OCI-LY7 (cell line): ENCODE measurements at regions not wholly inside any gene's neighbourhood (a gene's known extent, or its start where the extent isn't known, plus 50 kb on each side); places are given as distances from the start of the nearest gene placed in this dataset.

ENCODE experiments used
- BruUV-seq: library from RNA; stranded (reverse); fragments of 400-500 nt; replicated peaks from 2 replicates; lab custom pipeline; 2021; lab: Mats Ljungman, UMichigan
- CTCF ChIA-PET: fragments of 300-600 bp; sonication (Branson Sonifier 250); formaldehyde crosslinking; loops from one replicate; lab custom pipeline; 2022; ENCODE audit warnings: antibody characterized with exemption; ENCODE audit not compliant: unreplicated experiment; lab: Charles Lee
- POLR2A ChIA-PET: fragments of 300-600 bp; sonication (Branson Sonifier 250); formaldehyde crosslinking; loops from one replicate; lab custom pipeline; 2022; ENCODE audit warnings: antibody characterized with exemption; lab: Charles Lee
- DNase-seq: peaks from one replicate; pipeline ENCODE4 v3.0.0-alpha.2; 2015; ENCODE audit warnings: low spot score
- H2AFZ ChIP-seq: fragments of 200-600 bp; sonication (generic), shearing (Covaris generic); 2 replicates; pipeline ENCODE4 v1.6.1; 2014; ENCODE audit warnings: mild to moderate bottlenecking, antibody characterized with exemption, low read length, moderate library complexity
- H3K27ac ChIP-seq: fragments of 200-600 bp; sonication (generic); 2 replicates; pipeline ENCODE4 v1.5.1; 2014; ENCODE audit warnings: mixed run types, low read depth, mild to moderate bottlenecking, moderate library complexity, low read length, inconsistent platforms; ENCODE audit not compliant: poor library complexity, severe bottlenecking
- H3K36me3 ChIP-seq: fragments of 200-600 bp; sonication (generic); 2 replicates; pipeline ENCODE4 v1.6.1; 2014; ENCODE audit warnings: mild to moderate bottlenecking, antibody characterized with exemption, low read length, moderate library complexity, mixed read lengths; ENCODE audit not compliant: insufficient read depth
- H3K4me1 ChIP-seq: fragments of 200-600 bp; sonication (generic); 2 replicates; pipeline ENCODE4 v1.5.1; 2014; ENCODE audit warnings: mild to moderate bottlenecking, low read length; ENCODE audit not compliant: insufficient read depth, poor library complexity, severe bottlenecking
- H3K4me2 ChIP-seq: fragments of 200-600 bp; sonication (generic); 2 replicates; pipeline ENCODE4 v1.6.1; 2014; ENCODE audit warnings: mild to moderate bottlenecking, low read length
- H3K4me3 ChIP-seq: fragments of 200-600 bp; sonication (generic); 2 replicates; pipeline ENCODE4 v1.5.1; 2014; ENCODE audit warnings: mild to moderate bottlenecking, low read depth, low read length; ENCODE audit not compliant: poor library complexity, severe bottlenecking
- H3K79me2 ChIP-seq: fragments of 200-600 bp; sonication (generic); 2 replicates; pipeline ENCODE4 v1.6.1; 2016; ENCODE audit warnings: low read depth, mild to moderate bottlenecking, low read length, moderate library complexity, mixed read lengths; ENCODE audit not compliant: insufficient read depth
- H3K9me2 ChIP-seq: fragments of 200-600 bp; sonication (generic); 2 replicates; pipeline ENCODE4 v1.6.1; 2016; ENCODE audit warnings: mild to moderate bottlenecking, low read length, mixed read lengths; ENCODE audit not compliant: insufficient read depth
- H3K9me3 ChIP-seq: fragments of 200-600 bp; sonication (generic); 2 replicates; pipeline ENCODE4 v1.6.1; 2014; ENCODE audit warnings: mild to moderate bottlenecking, mixed run types, low read length, mixed read lengths
- H4K20me1 ChIP-seq: fragments of 200-600 bp; sonication (generic); 2 replicates; pipeline ENCODE4 v1.6.1; 2014; ENCODE audit warnings: mild to moderate bottlenecking, antibody characterized with exemption, low read length, moderate library complexity, mixed read lengths; ENCODE audit not compliant: insufficient read depth
- CTCF ChIP-seq: fragments of 200-600 bp; sonication (generic); conservative IDR thresholded peaks from 2 replicates; pipeline ENCODE4 v1.5.1; 2014; ENCODE audit warnings: mild to moderate bottlenecking, antibody characterized with exemption, low read length, moderate library complexity, mixed read lengths
- EZH2phosphoT487 ChIP-seq: fragments of 200-600 bp; sonication (generic); IDR thresholded peaks from 2 replicates; pipeline ENCODE4 v1.6.1; 2018; ENCODE audit warnings: low read depth, borderline replicate concordance, mild to moderate bottlenecking, mixed run types, antibody characterized with exemption, low read length, moderate library complexity, mixed read lengths
- intact Hi-C: fragments of 100-400 bp; cut with micrococcal nuclease; formaldehyde crosslinking; loops from one replicate; pipeline ENCODE4 v1.10.0; 2022; ENCODE audit not compliant: unreplicated experiment

GRCh38 chr10:92787557-92788152 is 60.7 kb upstream of the EXOC6 start:
- no peak overlapping the region for H2AFZ ChIP-seq
- peak overlapping the region; percentile 13 for H3K4me3 ChIP-seq
- H3K27ac ChIP-seq = peak overlapping the region; percentile 66
- POLR2A ChIA-PET = interaction anchor here (0.6 to 1.9 kb wide), 11 partner anchors 12 to 438 kb away, joined by 3 to 11 read pairs (median 4); no protein-coding TSS in a partner anchor
- DNase-seq = peak; percentile 84
- TF ChIP-seq CTCF (peak; percentile 47; the same call in 1 of the 2 replicates), EZH2phosphoT487 (no peak)
- BruUV-seq = no TSS peak
- intact Hi-C loops = loop anchor here (1.0 to 5.0 kb wide), 2 partner anchors 57 to 100 kb away; partner anchors contain the start of gene HHEX
- H4K20me1 ChIP-seq = no peaks in the 10 kb centered on the region
- no peaks in the 10 kb centered on the region for H3K9me2 ChIP-seq
- H3K36me3 ChIP-seq = no peaks in the 10 kb centered on the region
- H3K4me1 ChIP-seq = peaks cover 49% of the 10 kb centered on the region
- H3K4me2 ChIP-seq = peak overlapping the region; percentile 58
- H3K79me2 ChIP-seq = no peaks in the 10 kb centered on the region
- H3K9me3 ChIP-seq = no peaks in the 10 kb centered on the region
- CTCF ChIA-PET = interaction anchor here (0.5 to 1.0 kb wide), 2 partner anchors 54 to 203 kb away, joined by 3 read pairs; no protein-coding TSS in a partner anchor

GRCh38 chr10:92789067-92789466 is 59.3 kb upstream of the EXOC6 start:
- H3K9me3 ChIP-seq = no peaks in the 10 kb centered on the region
- H3K4me2 ChIP-seq = peak overlapping the region; percentile 58
- H2AFZ ChIP-seq = no peak overlapping the region
- H3K79me2 ChIP-seq = no peaks in the 10 kb centered on the region
- H3K27ac ChIP-seq = no peak overlapping the region
- peaks cover 44% of the 10 kb centered on the region for H3K4me1 ChIP-seq
- no peak overlapping the region for H3K4me3 ChIP-seq
- no peaks in the 10 kb centered on the region for H4K20me1 ChIP-seq
- CTCF ChIA-PET = no interaction called here
- POLR2A ChIA-PET = interaction anchor here (0.6 to 1.3 kb wide), 10 partner anchors 9 to 585 kb away, joined by 3 to 6 read pairs (median 3); no protein-coding TSS in a partner anchor
- H3K9me2 ChIP-seq = no peaks in the 10 kb centered on the region
- H3K36me3 ChIP-seq = no peaks in the 10 kb centered on the region
- peak; percentile 92 for DNase-seq
- BruUV-seq = no TSS peak
- TF ChIP-seq EZH2phosphoT487 (no peak), CTCF (peak; percentile 62; the same call in 1 of the 2 replicates)
- intact Hi-C loops = loop anchor here (1.0 to 5.0 kb wide), 3 partner anchors 32 to 198 kb away; partner anchors contain the start of gene HHEX

- no peak for DNase-seq
- CTCF ChIA-PET = no interaction called here
- Histone ChIP-seq H3K4me3 (no peak overlapping the region), H3K36me3 (no peaks in the 10 kb centered on the region), H3K79me2 (no peaks in the 10 kb centered on the region), H3K9me3 (no peaks in the 10 kb centered on the region), H3K9me2 (no peaks in the 10 kb centered on the region), H4K20me1 (no peaks in the 10 kb centered on the region), H3K4me2 (no peak overlapping the region), H3K4me1 (peaks cover 44% of the 10 kb centered on the region), H2AFZ (no peak overlapping the region), H3K27ac (no peak overlapping the region)
- POLR2A ChIA-PET = interaction anchor here (2.5 kb wide), 1 partner anchor 13 kb away, joined by 8 read pairs; no protein-coding TSS in a partner anchor
- intact Hi-C loops = loop anchor here (1.0 to 5.0 kb wide), 3 partner anchors 32 to 198 kb away; partner anchors contain the start of gene HHEX
- BruUV-seq = no TSS peak
- no peak for TF ChIP-seq EZH2phosphoT487
- no peak for TF ChIP-seq CTCF
These were observed 58.5 kb upstream of the EXOC6 start for GRCh38 chr10:92789786-92790185.
